ENCODE measurements at regions not wholly inside any gene's neighbourhood (a gene's known extent, or its start where the extent isn't known, plus 50 kb on each side); places are given as distances from the start of the nearest gene placed in this dataset.

GRCh38 chr2:241924069-241924908 lies 54.8 kb downstream of the RTP5 start:
- H3K4me3 ChIP-seq (replicated peaks; ENCODE audit: insufficient read depth, low read length): no peak overlapping the region
- peak in 1 of 2 experiments; percentile 3 for DNase-seq (ENCODE audit: low read depth in 1 of 2, low spot score in 1 of 2)
- H3K27me3 ChIP-seq (ENCODE audit: insufficient read depth, poor library complexity, severe bottlenecking): no peaks in the 10 kb centered on the region
- TF ChIP-seq GABPA (IDR thresholded peaks at IDR 0.05; ENCODE audit: low read depth): no peak
- TF ChIP-seq POLR2AphosphoS5 (IDR thresholded peaks at IDR 0.05; ENCODE audit: low read depth): no peak
- TF ChIP-seq REST (IDR thresholded peaks at IDR 0.05; ENCODE audit: insufficient replicate concordance, low read depth): no peak
- TF ChIP-seq SPI1 (IDR thresholded peaks at IDR 0.05; ENCODE audit: borderline replicate concordance, low read depth): no peak
- TF ChIP-seq CTCF (IDR thresholded peaks at IDR 0.05; ENCODE audit: insufficient read depth, low read length): no peak
- H3K27ac ChIP-seq (replicated peaks): no peak overlapping the region

DNA sequence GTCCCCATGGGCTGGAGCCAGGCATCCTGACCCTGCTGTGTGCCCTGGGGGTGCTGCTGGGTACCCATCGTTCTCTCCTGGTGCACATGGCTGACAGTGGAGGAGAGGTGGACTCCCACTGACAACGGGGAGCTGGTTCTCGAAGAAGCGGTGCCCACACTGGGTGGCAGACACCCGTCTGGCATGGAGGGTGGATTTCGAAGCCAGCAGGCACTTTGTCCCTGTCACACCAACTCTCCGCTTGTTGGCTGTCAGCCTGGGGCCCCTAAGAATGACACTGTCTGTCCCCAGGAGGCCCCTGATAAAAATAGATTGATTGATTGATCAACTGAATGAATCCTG lies 55.4 kb downstream of the RTP5 start:
- Histone ChIP-seq H3K27ac (replicated peaks) (no peak overlapping the region), H3K27me3 (ENCODE audit: insufficient read depth, poor library complexity, severe bottlenecking) (no peaks in the 10 kb centered on the region), H3K4me3 (replicated peaks; ENCODE audit: insufficient read depth, low read length) (no peak overlapping the region)
- TF ChIP-seq SPI1 (IDR thresholded peaks at IDR 0.05; ENCODE audit: borderline replicate concordance, low read depth) (no peak), POLR2AphosphoS5 (IDR thresholded peaks at IDR 0.05; ENCODE audit: low read depth) (no peak), REST (IDR thresholded peaks at IDR 0.05; ENCODE audit: insufficient replicate concordance, low read depth) (no peak), GABPA (IDR thresholded peaks at IDR 0.05; ENCODE audit: low read depth) (no peak)
- DNase-seq (ENCODE audit: low read depth in 1 of 2, low spot score in 1 of 2): no peak

GRCh38 chr2:241925277-241925676 lies 55.7 kb downstream of the RTP5 start:
- no peaks in the 10 kb centered on the region for H3K27me3 ChIP-seq (ENCODE audit: insufficient read depth, poor library complexity, severe bottlenecking)
- DNase-seq (ENCODE audit: low read depth in 1 of 2, low spot score in 1 of 2): no peak
- H3K27ac ChIP-seq (replicated peaks): no peak overlapping the region
- TF ChIP-seq GABPA (IDR thresholded peaks at IDR 0.05; ENCODE audit: low read depth) (no peak), REST (IDR thresholded peaks at IDR 0.05; ENCODE audit: insufficient replicate concordance, low read depth) (no peak), POLR2AphosphoS5 (IDR thresholded peaks at IDR 0.05; ENCODE audit: low read depth) (no peak), CTCF (IDR thresholded peaks at IDR 0.05; ENCODE audit: insufficient read depth, low read length) (no peak), SPI1 (IDR thresholded peaks at IDR 0.05; ENCODE audit: borderline replicate concordance, low read depth) (no peak)
- no peak overlapping the region for H3K4me3 ChIP-seq (replicated peaks; ENCODE audit: insufficient read depth, low read length)
